Activated CD8-positive, alpha-beta memory T cell treated with anti-CD3 and anti-CD28 coated beads for 24 hours (primary cell): ENCODE measurements at regions not wholly inside any gene's neighbourhood (a gene's known extent, or its start where the extent isn't known, plus 50 kb on each side); places are given as distances from the start of the nearest gene placed in this dataset.

Source experiments
- DNase-seq: peaks from one replicate; pipeline ENCODE4 v3.0.0-alpha.2; 2020

DNA sequence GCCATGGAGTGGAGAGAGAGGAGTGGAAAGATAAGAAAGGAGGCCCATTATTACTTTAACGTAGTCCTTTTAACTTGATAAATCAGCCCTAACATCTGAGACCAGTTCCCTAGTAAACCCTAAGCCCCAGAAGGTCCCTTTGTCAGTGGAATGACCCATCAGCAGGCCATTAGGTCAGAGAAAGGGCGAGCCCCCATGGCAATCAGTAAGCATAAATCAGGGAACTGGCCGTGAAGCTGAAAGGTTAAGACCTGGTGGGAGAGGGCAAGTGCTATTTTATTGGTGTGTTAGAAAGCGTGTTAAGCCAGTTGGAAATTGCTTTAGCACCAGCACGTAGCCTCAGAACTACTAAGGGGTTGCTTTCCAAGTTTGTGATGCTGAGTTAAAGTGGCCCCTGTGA lies 708.0 kb downstream of the BCL11B start:
- DNase-seq = no peak

DNA sequence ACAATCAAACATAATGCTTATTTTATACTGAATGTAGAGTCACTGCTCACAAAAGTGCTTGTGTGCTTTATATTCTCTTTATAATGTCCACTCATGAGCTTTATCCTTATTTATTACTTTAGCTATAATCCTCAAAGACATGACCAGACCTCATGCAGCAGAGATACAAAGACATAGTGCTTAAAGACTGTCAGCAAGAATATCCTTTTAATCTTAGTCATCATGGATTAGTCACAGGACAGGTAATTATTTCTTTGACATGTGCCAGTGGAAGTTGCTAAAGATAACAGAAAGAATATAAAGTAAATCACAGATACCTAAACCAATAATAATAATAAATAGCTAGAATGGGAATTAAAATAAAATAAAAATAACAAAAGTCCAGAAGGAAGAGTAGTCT lies 707.5 kb downstream of the BCL11B start:
- no peak for DNase-seq

DNA sequence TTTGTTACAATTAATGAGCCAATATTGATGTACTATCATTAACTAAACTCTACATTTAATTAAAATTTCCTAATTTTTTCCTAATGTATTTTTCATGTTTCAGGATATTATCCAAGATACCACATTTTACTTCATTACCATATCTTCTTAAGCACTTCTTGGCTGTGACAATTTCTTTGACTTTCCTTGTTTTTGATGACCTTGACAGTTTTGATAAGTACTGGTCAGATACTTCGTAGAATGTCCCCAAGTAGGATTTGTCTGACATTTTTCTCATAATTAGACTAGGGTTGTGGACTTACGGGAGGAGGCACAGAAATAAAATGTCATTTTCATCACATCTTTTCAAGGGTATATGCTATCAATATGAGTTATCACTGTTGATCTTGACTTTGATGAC lies 700.9 kb downstream of the BCL11B start:
- DNase-seq = no peak

DNA sequence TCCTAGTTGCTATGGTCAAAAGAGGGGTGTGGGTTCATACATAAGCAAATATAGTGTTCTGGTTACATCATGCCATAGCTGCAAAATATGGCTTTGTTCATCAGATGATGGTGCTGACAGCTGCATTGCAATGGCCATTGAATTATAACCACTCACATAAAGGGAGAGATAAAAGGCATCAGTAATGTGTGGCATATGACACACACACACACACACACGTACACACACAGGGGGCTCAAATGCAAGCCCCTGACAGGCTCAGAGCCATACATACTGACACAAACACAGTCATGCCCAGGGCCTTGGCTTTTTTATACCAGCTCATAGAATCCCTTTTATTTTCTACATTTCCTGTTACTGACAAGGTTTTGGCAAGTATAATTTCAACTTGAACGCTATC lies 698.9 kb downstream of the BCL11B start:
- no peak for DNase-seq

DNA sequence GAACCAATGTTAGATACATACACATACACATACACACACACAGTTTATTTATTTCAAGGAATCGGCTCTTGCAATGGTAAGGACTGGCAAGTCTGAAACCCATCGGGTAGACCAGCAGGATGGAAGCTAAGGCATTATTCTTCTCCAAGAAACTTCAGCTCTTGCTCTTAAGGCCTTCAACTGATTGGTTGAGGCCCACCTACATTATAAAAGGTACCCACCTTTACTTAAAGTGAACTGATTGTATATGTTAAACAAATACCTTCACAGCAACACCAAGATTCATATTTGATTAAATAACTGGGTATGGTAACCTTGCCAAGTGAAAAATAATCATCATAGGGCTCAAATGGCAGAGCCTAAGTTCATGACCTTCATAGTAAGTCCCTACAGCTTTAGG lies 695.5 kb downstream of the BCL11B start:
- DNase-seq = no peak

DNA sequence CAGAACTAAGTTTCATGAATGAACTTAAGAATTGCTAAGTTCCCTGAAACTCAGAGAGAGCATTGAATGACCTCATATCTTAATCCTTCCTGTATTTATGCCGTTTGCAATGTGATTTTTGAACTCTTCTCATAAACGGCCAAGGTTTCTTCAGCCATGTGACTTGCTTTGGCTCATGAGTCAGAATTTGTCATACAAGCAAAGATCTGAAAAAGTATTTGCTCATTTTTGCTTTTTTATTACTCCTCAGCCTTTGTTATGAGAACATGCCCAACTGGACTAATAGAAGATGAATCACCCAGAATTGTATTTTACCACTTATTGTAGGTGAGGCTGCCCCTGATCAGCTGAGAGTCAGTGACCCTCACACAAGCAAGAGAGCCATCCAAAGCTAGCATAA lies 693.8 kb downstream of the BCL11B start:
- no peak for DNase-seq

DNA sequence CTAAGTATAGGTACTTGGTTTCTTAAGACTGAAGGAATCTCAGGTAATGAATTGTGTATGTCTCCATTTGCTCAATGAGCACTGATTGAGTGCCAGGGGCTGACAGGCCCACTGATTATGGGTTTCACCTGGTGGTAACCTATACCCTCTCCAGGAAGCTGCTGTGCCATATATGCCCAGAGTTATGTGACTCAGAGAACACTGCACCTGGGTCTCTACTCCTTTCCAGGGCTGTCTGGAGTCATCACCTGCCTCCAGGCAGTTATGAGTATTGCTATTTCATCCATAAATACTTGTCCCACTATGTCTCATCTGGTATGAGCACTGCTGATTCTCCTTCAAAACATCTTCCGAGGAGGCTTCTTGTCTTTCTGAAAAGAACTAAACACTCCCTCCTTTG lies 692.9 kb downstream of the BCL11B start:
- no peak for DNase-seq

DNA sequence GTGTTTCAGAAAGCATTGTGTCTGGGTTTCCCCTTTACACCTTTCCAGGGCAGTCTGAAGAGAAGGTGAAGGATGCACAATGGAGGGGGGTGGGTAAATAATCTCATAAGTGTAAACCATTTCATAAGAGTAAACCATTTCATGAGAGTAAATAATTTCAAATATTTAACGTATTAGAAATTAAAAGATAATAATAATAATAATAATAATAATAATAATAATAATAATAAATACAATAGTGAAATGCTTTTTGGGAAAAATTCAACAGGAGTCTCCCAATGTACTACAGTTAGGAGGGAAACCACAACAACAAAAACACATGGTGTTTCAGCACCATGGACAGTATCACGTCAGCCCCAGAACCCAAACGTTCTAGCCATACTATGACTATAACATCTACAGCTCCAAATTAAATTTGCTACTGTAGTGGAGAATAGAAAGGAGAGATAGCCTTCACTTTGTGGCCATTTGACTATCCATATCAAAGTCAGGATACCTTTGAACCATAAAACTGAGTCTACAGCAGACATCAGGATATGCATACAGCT lies 691.8 kb downstream of the BCL11B start:
- DNase-seq = no peak

DNA sequence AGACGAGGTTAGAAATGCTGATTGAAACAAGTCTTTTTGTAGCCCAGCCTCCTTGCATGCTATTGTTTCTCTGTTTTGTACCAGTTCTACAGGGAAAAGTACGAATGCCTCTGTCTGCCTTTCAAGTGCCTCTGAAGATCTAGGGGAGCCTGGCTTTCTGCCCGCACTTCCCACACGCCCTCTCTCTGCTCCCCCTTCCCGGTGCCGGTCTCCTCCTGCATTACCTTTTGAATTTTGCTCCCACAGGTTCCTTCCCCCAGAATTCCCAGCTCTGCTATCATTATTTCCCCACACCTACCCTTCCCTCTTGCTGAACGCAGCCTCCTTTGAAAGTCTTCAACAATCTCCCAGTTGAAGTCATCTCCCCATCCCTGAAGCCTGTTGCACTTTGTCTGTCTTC lies 689.7 kb downstream of the BCL11B start:
- no peak for DNase-seq

DNA sequence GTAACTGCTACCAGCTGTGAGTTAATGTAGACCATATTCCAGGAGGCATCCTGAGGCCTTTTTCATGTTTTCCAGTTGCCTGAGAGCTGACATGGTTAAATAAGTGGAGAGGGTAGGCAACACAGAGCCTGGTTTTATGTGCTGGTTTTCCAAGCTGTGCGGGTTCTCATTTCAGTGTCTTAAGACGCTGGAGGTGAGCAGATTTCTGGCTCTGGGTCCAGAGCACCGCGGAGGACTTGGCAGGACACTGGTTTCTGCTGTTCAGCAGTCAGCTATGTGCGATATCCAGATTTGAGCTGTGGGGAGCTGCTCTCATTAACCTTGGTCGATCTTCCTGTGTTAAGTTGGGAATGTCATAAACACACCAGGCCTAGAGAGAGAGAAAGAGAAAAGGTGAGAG lies 680.8 kb downstream of the BCL11B start:
- DNase-seq = no peak

DNA sequence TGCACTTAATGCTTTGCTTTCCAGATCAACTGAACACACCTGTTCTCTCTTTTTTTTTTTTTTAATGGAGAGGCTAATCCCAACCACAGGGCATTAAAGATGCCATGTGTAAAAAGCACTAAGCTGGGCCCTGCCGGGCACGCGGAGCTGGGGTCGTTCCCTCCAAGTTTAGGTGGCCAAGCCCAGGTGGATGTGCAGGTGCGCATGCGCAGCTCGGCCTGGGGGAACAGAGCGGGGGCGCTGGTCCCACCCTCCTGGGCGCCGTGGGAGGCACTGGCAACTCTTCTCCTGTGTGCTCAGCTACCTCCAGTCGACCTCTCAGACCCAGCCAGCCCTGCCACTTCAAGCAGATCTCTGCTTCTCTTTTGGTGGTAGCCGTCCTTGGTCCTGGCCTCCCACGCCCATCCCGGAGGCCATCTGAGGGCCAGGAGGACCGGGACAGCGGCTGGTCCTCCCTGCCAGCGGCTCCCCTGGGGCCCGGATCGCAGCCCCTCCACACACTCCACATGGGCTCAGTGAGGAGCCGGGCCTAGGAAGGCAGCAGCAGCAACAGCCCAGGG lies 679.3 kb downstream of the BCL11B start:
- no peak for DNase-seq

DNA sequence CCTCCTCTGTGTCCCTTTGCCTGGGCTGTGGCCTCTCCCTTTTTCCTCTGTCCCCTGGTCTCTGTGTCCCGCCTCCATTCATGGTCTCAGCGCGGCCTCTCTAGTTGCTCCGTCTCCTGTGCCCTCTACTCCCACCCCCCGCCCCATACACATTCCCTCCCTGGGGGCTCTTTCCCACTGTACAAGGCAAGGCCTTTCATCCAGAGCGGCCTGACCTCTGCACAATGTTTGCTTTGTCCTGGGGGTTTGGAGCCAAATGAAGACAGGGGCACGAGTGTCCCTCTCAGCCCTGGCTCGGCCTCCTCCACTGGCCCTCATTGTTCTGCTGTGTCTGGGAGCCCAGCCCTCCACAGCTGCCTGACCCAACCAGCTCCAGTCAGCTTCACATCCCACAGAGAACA lies 678.6 kb downstream of the BCL11B start:
- no peak for DNase-seq

DNA sequence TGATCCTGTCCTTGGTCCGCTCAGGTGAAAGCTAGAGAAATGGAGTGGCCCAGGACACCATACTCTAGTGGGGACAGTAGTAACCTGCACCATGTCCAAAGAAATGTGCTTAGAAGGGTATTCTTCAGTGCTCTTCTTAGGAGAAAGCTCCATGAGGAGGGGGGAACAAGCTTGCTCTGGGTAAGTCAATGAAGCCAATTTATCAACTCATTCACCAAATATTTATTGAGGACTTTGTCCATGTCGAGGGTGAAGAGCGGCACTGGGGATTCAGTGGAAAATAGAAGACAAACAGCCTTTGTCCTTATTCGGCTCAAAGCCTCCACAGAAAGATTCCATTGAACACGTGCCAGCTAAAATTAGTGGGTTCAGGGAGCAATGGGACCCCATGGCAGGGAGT lies 677.8 kb downstream of the BCL11B start:
- DNase-seq = no peak

DNA sequence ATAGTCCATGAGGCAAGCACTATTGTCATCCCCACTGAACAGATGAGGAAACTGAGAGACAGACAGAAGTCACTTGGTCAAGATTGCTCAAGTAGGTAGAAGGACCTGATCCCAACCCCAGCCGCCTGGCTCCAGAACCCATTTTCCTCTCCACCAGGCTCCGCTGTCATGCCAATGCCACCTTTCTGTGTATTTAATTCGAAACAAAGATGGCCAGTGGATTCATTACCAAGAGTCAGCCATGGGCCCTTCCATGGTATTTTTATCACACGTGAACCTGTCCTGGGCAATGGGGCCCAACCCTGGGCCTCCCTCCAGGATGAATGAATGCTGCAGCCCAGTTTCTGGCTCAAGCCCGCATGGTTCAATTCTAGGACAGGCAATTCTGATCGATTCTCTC lies 673.4 kb downstream of the BCL11B start:
- no peak for DNase-seq

DNA sequence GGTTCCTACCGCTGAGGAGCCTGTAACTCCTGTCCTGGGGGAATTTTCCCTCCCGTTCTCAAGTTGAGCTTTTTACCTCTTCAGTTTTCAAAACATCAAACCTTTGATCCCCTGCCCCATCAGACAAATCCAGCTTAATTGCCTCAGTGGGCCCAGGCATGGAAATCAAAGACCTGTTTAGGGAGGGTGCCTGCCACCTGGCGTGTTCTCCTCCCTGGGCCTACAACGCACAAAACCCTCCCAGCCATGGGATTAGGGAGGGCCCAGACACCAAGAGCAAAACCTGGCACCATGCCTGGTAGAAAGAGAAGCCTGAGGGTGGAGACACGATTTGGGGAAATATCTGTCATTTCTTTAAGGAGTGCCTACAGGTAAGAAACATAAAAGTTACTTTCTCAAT lies 672.9 kb downstream of the BCL11B start:
- DNase-seq = no peak

DNA sequence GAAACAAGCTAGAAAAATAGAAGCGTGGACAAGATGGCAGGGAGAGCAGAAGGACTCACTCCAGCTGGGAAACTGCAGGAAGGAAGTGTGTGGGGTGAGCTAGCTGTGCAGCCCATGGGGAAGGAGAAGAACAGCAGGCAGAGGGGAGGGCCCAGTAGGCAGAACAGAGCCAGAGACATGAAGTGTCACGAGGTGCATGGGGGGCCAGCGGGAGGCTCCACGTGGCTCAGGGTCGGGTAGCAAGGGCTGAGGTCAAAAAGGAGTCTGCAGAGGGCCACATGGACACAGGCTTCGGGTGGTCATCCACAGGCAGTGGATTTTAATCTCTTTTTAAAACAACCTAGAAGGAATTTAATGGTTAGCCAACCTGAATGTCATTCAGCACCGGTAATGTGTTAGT lies 669.0 kb downstream of the BCL11B start:
- no peak for DNase-seq

DNA sequence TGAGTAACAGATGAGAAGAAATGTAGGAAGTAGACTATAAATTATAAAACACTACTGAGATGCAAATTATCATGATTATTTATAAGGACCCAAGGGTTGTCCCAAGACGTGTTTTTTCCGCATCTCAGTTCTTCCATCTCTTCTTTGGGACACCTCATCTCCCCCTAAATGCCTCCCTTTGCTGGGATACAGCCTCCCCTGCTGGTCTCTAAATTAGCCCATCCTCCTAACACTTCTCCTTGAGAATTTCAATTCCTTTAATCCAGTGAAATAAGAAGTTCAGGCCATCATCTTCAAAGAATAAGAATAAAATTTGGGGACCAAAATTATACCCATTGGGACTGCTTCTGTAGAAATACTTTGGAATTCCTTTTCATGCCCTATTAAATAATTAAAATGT lies 667.0 kb downstream of the BCL11B start:
- no peak for DNase-seq

DNA sequence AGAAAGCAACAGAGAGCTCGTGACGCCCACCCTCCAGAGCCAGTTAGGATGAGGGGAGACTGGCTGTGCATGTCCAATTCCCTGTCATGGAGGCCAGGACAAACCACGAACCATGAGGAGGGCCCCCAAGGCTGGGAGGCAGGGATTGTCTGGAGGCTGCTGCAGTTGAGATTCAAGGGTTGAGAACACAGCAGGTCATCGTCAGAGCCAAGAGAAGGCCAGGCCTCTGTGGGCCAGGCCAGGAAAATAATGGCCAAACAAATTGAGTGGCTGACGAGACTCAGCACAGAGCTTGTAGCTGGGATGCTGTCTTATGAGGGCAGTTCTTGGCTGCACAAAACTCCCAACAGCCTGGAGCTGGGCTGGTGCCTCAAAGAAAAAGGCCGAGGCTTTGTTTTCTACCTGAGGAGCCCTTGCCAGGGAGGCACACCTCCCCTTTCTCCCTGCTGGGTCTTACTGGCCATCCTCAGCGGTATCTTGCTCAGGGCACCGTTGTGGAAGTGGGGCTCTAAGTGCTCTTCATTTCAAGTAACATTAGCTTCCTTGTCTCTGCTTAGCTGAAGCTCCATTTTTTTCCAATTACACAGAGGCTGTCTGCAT lies 665.9 kb downstream of the BCL11B start:
- DNase-seq = peak; percentile 42

DNA sequence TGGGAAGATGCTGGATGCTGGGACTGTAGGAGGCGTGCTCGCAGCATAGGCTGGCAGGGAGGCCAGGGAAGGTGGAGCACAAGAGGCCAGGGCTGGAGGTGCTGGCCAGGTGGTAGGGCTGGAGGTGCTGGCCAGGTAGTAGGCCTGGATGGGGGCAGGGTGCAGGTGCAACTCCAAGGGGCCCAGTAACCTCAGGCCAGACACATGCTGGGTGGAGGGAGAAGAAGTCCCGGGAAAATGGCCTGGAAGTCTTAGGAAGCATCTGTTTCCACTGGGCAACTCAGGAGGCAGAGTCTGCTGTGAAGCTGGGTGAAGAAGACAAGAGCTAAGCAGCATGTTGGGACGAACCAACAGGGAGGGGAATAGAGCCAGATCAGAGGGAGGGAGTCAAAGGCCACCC lies 665.2 kb downstream of the BCL11B start:
- peak; percentile 49 for DNase-seq

DNA sequence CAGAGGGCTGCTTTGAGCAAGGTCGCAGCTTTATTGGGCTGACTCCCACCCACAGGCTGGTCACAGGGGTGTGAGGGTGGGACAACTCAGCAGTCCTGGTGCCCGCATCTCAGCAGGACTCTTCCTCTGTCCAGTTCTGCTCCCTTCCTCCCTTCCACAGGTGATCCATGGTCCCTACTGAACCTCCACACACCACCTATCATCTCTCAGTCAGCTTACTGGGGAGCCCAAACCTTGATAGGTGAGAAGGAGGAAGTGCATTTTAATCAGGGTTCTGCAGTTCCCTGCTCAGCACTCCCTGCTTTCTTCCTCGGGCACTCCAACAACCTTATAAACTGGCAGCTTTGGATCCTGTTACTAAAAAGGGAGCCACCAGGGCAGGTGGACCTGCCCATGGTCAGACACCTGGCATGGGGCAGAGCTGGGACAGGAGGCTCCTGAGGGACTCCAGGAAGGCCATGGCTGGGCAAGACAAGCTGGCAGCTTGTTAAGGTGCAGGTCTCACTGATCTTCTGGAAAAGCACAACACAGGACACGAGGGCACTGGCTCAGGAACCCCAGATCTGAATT lies 664.6 kb downstream of the BCL11B start:
- DNase-seq = peak; percentile 54

DNA sequence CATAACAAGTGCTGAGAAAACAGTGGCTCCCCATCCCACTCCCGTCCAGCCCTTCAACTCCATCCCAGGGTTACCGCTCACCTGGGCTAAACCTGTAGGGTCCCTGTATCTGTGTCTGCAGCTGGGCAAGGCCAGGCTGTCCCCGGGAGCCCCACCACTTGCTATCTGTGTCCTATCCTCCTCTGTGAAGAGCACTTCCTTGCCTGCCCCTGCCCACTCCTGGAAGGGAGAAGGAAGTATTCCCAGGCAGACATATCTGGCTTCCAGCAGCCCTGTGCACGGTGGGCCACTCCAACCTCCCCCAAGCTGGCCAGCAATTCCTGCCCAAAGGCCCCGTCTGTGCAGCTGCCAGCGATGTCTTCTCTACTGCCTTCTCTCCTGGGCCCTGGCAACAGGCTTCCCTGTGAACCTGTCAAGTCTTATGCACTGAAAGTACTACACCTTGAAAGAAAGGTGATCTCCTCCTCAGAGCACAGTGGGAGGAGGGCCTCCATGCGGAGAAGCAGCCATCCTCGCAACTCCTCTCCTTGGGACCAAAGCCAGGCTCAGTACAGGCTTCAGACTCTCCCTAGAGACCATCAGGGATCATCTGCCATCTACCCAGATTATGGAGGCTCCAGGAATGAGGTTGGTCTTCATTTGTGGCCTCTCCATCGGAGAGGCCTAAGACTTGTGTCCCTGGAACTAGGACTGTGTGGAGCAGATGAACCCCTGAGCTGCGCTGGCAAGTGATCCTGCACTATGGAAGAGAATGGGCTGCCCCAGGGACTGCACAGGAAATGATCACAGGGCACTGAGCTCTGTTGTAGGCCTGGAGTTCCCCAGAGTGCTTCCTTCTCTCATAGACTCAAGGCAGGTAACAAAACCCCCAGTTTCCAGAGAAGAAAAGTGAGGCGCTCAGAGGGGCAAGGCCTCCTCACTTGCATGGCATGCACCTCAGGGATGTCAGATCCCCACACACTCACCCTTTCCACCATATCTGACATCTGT lies 663.6 kb downstream of the BCL11B start:
- DNase-seq = peak; percentile 66

DNA sequence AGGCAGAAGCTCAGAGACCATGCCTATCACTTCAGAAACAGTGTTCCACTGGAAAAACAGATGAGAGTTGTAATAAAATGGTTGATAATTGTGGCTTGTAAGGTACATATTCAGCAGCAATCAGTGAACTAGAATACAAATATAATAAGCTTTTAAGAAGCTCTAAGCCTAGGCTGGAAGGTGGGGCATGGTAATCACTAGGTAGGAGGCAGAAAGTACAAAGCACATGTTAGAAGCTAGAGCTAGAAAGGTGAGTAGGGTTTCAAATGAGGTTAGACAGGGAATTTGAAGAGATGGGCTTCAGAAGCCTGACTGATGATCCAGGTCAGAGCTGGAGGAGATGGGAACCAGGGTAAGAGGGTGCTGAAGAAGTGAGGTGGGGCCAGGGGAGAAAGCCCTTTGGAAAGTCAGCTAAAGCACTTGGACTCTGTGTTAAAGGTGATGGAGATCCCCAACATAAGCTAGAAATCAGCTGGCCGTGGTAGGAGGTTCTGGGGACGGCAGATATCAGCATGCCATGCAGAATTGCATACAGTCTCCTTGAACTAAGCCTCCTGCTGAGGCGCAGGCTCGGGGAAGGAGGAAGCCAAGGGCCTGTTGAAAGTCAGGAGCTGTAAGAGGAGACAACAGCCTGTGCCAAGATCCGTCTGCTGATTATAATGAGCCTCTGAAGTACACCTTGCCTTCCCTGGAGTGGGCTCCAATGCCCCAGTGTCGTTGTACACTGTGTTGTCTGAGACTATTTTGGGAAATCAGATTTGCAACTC lies 659.4 kb downstream of the BCL11B start:
- no peak for DNase-seq

DNA sequence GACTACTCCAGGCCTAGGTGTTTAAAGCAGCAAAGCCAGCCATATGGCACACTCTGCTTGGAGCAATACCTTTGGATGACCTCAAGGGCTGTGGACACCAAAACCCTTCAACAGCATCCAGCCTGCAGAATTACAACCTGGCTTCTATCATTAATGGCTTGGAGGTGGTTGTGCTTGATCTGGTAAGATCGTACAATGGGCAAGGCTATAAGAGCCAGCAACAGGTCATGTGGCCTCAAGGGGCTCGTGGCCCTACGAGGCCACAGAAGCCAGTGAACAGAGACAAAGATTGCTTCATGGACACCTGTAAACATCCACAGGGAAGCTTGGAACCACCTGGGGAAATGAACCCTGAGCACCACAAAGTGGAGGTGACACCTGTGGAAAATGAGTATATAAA lies 657.3 kb downstream of the BCL11B start:
- no peak for DNase-seq
